ENCODE measurements at regions not wholly inside any gene's neighbourhood (a gene's known extent, or its start where the extent isn't known, plus 50 kb on each side); places are given as distances from the start of the nearest gene placed in this dataset.
"Not testable (repeated sequence)": the region's sequence is repeated elsewhere in the genome, so short reads cannot be mapped to it uniquely, and the experiment has no call there.

DNA sequence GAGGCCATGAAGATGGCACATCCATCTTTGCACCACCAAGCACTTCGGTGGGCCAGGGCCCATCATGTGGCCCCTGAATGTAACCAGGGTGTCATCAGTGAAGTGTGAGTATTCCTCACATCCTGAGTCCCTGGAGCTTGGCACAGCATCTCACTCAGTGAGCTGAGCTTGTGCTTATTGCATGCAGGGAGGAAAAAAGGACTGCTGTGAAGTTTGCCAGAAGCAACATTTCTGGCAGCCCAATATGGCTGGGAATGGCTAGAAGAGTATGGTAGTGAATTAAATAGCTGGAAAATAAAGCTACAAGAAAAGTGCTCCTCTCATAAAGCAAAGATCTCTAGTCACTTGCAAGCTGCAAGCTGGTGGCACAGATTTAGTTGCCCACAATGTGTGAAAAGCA lies 109.3 kb downstream of the TNFSF18 start:
- no peak for DNase-seq (ENCODE audit: low read depth)
- no peak overlapping the region for H3K4me3 ChIP-seq (replicated peaks; ENCODE audit: low read depth, low read length)
- TF ChIP-seq, protein P1, sequence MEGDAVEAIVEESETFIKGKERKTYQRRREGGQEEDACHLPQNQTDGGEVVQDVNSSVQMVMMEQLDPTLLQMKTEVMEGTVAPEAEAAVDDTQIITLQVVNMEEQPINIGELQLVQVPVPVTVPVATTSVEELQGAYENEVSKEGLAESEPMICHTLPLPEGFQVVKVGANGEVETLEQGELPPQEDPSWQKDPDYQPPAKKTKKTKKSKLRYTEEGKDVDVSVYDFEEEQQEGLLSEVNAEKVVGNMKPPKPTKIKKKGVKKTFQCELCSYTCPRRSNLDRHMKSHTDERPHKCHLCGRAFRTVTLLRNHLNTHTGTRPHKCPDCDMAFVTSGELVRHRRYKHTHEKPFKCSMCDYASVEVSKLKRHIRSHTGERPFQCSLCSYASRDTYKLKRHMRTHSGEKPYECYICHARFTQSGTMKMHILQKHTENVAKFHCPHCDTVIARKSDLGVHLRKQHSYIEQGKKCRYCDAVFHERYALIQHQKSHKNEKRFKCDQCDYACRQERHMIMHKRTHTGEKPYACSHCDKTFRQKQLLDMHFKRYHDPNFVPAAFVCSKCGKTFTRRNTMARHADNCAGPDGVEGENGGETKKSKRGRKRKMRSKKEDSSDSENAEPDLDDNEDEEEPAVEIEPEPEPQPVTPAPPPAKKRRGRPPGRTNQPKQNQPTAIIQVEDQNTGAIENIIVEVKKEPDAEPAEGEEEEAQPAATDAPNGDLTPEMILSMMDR (IDR thresholded peaks at IDR 0.05; ENCODE audit: low read length, missing control alignments): no peak

GRCh38 chr1:172941945-172942344 lies 108.8 kb downstream of the TNFSF18 start:
- no peak for DNase-seq (ENCODE audit: low read depth)
- H3K4me3 ChIP-seq (replicated peaks; ENCODE audit: low read depth, low read length): no peak overlapping the region
- TF ChIP-seq, protein P1 (IDR thresholded peaks at IDR 0.05; ENCODE audit: low read length, missing control alignments): no peak

DNA sequence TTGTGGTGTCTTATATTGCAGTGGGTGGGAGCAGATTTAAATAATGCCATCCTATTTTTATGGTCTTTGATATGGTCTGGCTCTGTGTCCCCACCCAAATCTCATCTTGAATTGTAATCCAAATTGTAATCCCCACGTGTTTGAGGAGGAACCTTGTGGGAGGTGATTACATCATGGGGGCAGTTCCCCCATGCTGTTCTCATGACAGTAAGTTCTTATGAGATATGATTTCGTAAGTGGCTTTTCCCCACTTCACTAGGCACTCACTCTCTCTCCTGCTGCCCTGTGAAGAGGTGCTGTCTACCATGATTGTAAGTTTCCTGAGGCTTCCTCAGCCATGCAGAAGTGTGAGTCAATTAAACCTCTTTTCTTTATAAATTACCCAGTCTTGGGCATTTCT lies 107.6 kb downstream of the TNFSF18 start:
- not testable (repeated sequence) for DNase-seq (ENCODE audit: low read depth)

GRCh38 chr1:172944931-172945330 lies 105.8 kb downstream of the TNFSF18 start:
- H3K4me3 ChIP-seq (replicated peaks; ENCODE audit: low read depth, low read length): no peak overlapping the region
- TF ChIP-seq, protein P1 (IDR thresholded peaks at IDR 0.05; ENCODE audit: low read length, missing control alignments): no peak
- no peak for DNase-seq (ENCODE audit: low read depth)

More for the DNA sequence above, 107.6 kb downstream of the TNFSF18 start:
- not testable (repeated sequence) for H3K4me3 ChIP-seq (replicated peaks; ENCODE audit: low read depth, low read length)

DNA sequence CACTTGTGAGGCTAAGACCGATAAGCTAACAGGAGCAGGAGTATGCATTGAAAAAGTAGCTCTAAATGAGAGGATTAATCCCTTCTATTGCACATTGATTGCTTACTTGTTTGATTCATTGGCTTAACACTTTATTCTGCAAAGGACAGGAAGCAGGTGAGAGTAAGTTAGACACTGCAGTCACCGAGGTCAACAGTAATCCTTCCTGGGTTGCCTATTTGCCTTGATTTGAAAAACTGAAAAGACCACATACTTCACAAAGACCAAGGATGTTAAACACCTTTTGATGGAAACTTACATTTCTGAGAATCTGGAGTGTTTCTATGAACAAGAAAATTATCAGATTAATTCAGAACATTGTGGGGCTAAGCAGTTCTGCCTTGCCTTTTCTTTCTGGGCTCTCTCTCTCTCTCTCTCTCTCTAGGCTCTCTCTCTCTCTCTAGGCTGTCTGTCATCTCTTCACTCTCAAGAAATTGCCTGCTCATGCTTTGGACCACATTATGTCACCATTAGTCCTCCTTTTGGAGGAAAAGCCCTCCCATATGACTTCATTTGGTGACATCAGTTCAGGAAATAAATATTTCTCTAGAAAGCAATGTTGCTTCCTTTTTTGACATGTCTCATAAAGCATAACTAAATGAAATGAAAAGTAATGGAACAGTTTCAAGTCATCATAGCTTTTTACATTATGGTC lies 103.8 kb downstream of the TNFSF18 start:
- DNase-seq (ENCODE audit: low read depth): peak; percentile 56
- TF ChIP-seq, protein P1 (IDR thresholded peaks at IDR 0.05; ENCODE audit: low read length, missing control alignments): no peak
- no peak overlapping the region for H3K4me3 ChIP-seq (replicated peaks; ENCODE audit: low read depth, low read length)

- no peak overlapping the region for H3K4me3 ChIP-seq (replicated peaks; ENCODE audit: low read depth, low read length)
- TF ChIP-seq, protein P1 (IDR thresholded peaks at IDR 0.05; ENCODE audit: low read length, missing control alignments): no peak
- DNase-seq (ENCODE audit: low read depth): peak; percentile 61
These were observed 102.3 kb downstream of the TNFSF18 start for GRCh38 chr1:172948457-172948856.

DNA sequence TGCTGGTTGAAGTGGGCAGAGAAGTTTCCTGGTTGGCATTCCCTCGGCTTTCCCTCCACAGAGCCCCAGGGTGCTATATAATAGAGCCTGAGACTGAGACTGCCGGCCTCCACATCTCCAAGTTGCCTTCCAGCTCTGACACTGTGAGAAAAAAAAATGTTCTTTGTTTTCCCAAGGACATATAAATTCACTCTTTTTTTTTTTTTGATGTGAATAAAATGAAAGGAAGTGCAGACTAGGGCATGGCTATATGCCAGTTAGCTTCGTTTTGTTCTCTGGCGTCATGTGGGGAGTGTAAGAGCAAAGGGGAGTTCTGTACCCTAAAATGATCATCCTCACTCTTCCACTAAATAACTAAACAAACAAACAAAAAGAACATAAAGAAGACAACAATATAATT lies 101.6 kb downstream of the TNFSF18 start:
- H3K4me3 ChIP-seq (replicated peaks; ENCODE audit: low read depth, low read length): no peak overlapping the region
- TF ChIP-seq, protein P1 (IDR thresholded peaks at IDR 0.05; ENCODE audit: low read length, missing control alignments): no peak
- no peak for DNase-seq (ENCODE audit: low read depth)
